Occipital lobe (tissue), 1 donor: ENCODE measurements at regions not wholly inside any gene's neighbourhood (a gene's known extent, or its start where the extent isn't known, plus 50 kb on each side); places are given as distances from the start of the nearest gene placed in this dataset.
"Not testable (repeated sequence)": the region's sequence is repeated elsewhere in the genome, so short reads cannot be mapped to it uniquely, and the experiment has no call there.

ENCODE experiments used
- DNase-seq: peaks from one replicate; lab custom pipeline; 2025; lab: John Stamatoyannopoulos, UW

- no peak for DNase-seq
These were observed 732.9 kb downstream of the CETN3 start for GRCh38 chr5:89676634-89677033.

GRCh38 chr5:89673019-89673418, 736.5 kb downstream of the CETN3 start:
- DNase-seq, result no peak

- DNase-seq, result no peak
These were observed 740.7 kb downstream of the CETN3 start for GRCh38 chr5:89668821-89669220.

- DNase-seq, result no peak
These were observed 747.1 kb downstream of the CETN3 start for GRCh38 chr5:89662499-89662898.

- DNase-seq, result no peak
These were observed 755.9 kb upstream of the MEF2C start for GRCh38 chr5:89638871-89639270.

GRCh38 chr5:89634176-89634575, 751.2 kb upstream of the MEF2C start:
- not testable (repeated sequence) for DNase-seq

GRCh38 chr5:89630064-89630463, 747.1 kb upstream of the MEF2C start:
- DNase-seq, result not testable (repeated sequence)

GRCh38 chr5:89628876-89629635, 746.1 kb upstream of the MEF2C start:
- no peak for DNase-seq

- no peak for DNase-seq
These were observed 733.0 kb upstream of the MEF2C start for GRCh38 chr5:89615839-89616518.

- DNase-seq, result no peak
These were observed 730.4 kb upstream of the MEF2C start for GRCh38 chr5:89613222-89613956.

GRCh38 chr5:89606939-89607534, 724.1 kb upstream of the MEF2C start:
- DNase-seq, result no peak

- DNase-seq, result no peak
These were observed 721.4 kb upstream of the MEF2C start for GRCh38 chr5:89604342-89604741.

- DNase-seq, result no peak
These were observed 718.9 kb upstream of the MEF2C start for GRCh38 chr5:89601880-89602279.

- no peak for DNase-seq
These were observed 714.9 kb upstream of the MEF2C start for GRCh38 chr5:89597878-89598277.

GRCh38 chr5:89596821-89597220, 713.8 kb upstream of the MEF2C start:
- DNase-seq, result no peak

GRCh38 chr5:89595056-89595455, 712.1 kb upstream of the MEF2C start:
- no peak for DNase-seq

- DNase-seq, result no peak
These were observed 701.5 kb upstream of the MEF2C start for GRCh38 chr5:89584339-89584956.

- no peak for DNase-seq
These were observed 700.5 kb upstream of the MEF2C start for GRCh38 chr5:89583534-89583933.

- DNase-seq, result no peak
These were observed 699.9 kb upstream of the MEF2C start for GRCh38 chr5:89582768-89583339.

GRCh38 chr5:89580976-89581375, 698.0 kb upstream of the MEF2C start:
- no peak for DNase-seq

GRCh38 chr5:89575319-89575718, 692.3 kb upstream of the MEF2C start:
- no peak for DNase-seq
